K562 (cell line): ENCODE measurements at regions not wholly inside any gene's neighbourhood (a gene's known extent, or its start where the extent isn't known, plus 50 kb on each side); places are given as distances from the start of the nearest gene placed in this dataset.

Experiments
- ATAC-seq: fragments of 200-7000 bp; cut with Tn5 transposase; 3 replicates; pipeline ENCODE4 v1.9.1; 2020; ENCODE audit warnings: moderate library complexity
- BruUV-seq: library from RNA; stranded (reverse); fragments of 400-500 nt; replicated peaks from 2 replicates; lab custom pipeline; 2021; lab: Mats Ljungman, UMichigan
- CTCF ChIA-PET: fragments of 300-600 bp; formaldehyde crosslinking; extraction: SDS; loops from one replicate; lab custom pipeline; 2021; ENCODE audit warnings: low intra/inter-chr PET ratio; lab: Yijun Ruan, JAX
- POLR2A ChIA-PET: fragments of 300-600, 350-650 bp; sonication (Branson Sonifier 250); formaldehyde crosslinking; extraction: SDS; loops from one replicate; lab custom pipeline; 2021; ENCODE audit warnings: antibody characterized with exemption, inconsistent platforms; lab: Yijun Ruan, JAX
- DNase-seq, 4 experiments: peaks; one replicate each; pipeline versions ENCODE4 v3.0.0 to v3.0.0-alpha.2; 2011 to 2018; ENCODE audit warnings: low spot score in 3 of 4, mixed read lengths in 3 of 4; ENCODE audit errors: extremely low read depth in 1 of 4
- FAIRE-seq: peaks from 2 replicates; lab custom pipeline; 2011; peaks lifted over from hg19 to GRCh38; lab: Jason Lieb, UNC
- H2AFZ ChIP-seq: 2 replicates; pipeline ENCODE4 v1.6.0; 2011; ENCODE audit warnings: low read depth, low read length, control low read depth, inconsistent platforms
- H3K27ac ChIP-seq: fragments of 200-600 bp; 3 replicates; pipeline ENCODE4 v1.8.0; 2011; ENCODE audit warnings: low read depth, mild to moderate bottlenecking, control low read depth, inconsistent platforms, low read length, moderate library complexity, mixed read lengths; ENCODE audit errors: extremely low read depth
- H3K27me3 ChIP-seq, 2 experiments: fragments of 300-600 bp in 1 of 2; 2 replicates in 1 of 2; 3 replicates in 1 of 2; pipeline versions ENCODE4 v1.6.0 to v1.8.0; 2011; ENCODE audit warnings: inconsistent platforms in 2 of 2, low read length in 2 of 2, mild to moderate bottlenecking in 1 of 2, mixed read lengths in 1 of 2, moderate library complexity in 1 of 2; ENCODE audit not compliant: control insufficient read depth in 2 of 2, insufficient read depth in 2 of 2
- H3K36me3 ChIP-seq: fragments of 300-600 bp; 3 replicates; pipeline ENCODE4 v1.8.0; 2011; ENCODE audit warnings: mild to moderate bottlenecking, low read length, inconsistent platforms; ENCODE audit not compliant: control insufficient read depth, insufficient read depth
- H3K4me1 ChIP-seq, 2 experiments: fragments of 200-600 bp in 1 of 2; replicated peaks in 1 of 2; 2 replicates in 1 of 2; 3 replicates in 1 of 2; pipeline versions ENCODE4 v1.5.1 to v1.8.0; 2011; ENCODE audit warnings: inconsistent platforms in 2 of 2, low read length in 2 of 2, mild to moderate bottlenecking in 1 of 2, mixed read lengths in 1 of 2, moderate library complexity in 1 of 2; ENCODE audit not compliant: control insufficient read depth in 2 of 2, insufficient read depth in 2 of 2
- H3K4me2 ChIP-seq: 2 replicates; pipeline ENCODE4 v1.6.1; 2011; ENCODE audit warnings: low read length, control low read depth, inconsistent platforms, mixed read lengths; ENCODE audit not compliant: insufficient read depth
- H3K4me3 ChIP-seq: fragments of 200-600 bp; sonication (generic), shearing (Covaris generic); 2 replicates; pipeline ENCODE4 v1.5.1; 2016; ENCODE audit warnings: control low read depth, inconsistent platforms
- H3K79me2 ChIP-seq: fragments of 200-600 bp; 3 replicates; pipeline ENCODE4 v1.8.0; 2011; ENCODE audit warnings: low read length, inconsistent platforms; ENCODE audit not compliant: control insufficient read depth, insufficient read depth
- H3K9ac ChIP-seq, 2 experiments: 2 replicates each; pipeline versions ENCODE4 v1.6.0 to v1.6.1; 2011; ENCODE audit warnings: low read depth in 2 of 2, low read length in 2 of 2, control low read depth in 1 of 2, inconsistent platforms in 1 of 2, mild to moderate bottlenecking in 1 of 2, mixed read lengths in 1 of 2; ENCODE audit not compliant: insufficient read depth in 1 of 2
- H3K9me1 ChIP-seq: one replicate; pipeline ENCODE4 v1.6.0; 2011; ENCODE audit warnings: inconsistent platforms, mild to moderate bottlenecking, low read length, moderate library complexity; ENCODE audit not compliant: control insufficient read depth, insufficient read depth
- H3K9me3 ChIP-seq: replicated peaks from 2 replicates; pipeline ENCODE4 v1.5.1; 2011; ENCODE audit warnings: low read depth, low read length, inconsistent platforms; ENCODE audit not compliant: control insufficient read depth, insufficient read depth
- H4K20me1 ChIP-seq: replicated peaks from 2 replicates; pipeline ENCODE4 v1.6.1; 2011; ENCODE audit warnings: low read length, inconsistent platforms, mixed read lengths; ENCODE audit not compliant: control insufficient read depth, insufficient read depth
- BRCA1 ChIP-seq, 2 experiments: fragments of 450-650 bp in 1 of 2; sonication (generic) in 1 of 2; formaldehyde crosslinking in 1 of 2; IDR thresholded peaks; 2 replicates each; pipeline versions ENCODE4 v1.5.0 to v1.6.1; 2017 to 2020; ENCODE audit warnings: mild to moderate bottlenecking in 1 of 2, missing genetic modification reagents in 1 of 2
- CCNT2 ChIP-seq: IDR thresholded peaks from 2 replicates; pipeline ENCODE4 v1.6.1; 2011; ENCODE audit warnings: borderline replicate concordance, low read depth, mild to moderate bottlenecking, moderate library complexity, mixed read lengths, low read length; ENCODE audit not compliant: insufficient read length; ENCODE audit errors: extremely low read depth
- MCM3 ChIP-seq: fragments of 450-650 bp; IDR thresholded peaks from 2 replicates; pipeline ENCODE4 v1.6.1; 2016
- RFX1 ChIP-seq: fragments of 450-650 bp; IDR thresholded peaks from 2 replicates; pipeline ENCODE4 v1.6.1; 2016; ENCODE audit warnings: mild to moderate bottlenecking, moderate library complexity
- RHOXF2B ChIP-seq: fragments of 250-450 bp; sonication (Bioruptor Pico); conservative IDR thresholded peaks from 2 replicates; pipeline ENCODE4 v1.5.1; 2021
- SMC3 ChIP-seq: conservative IDR thresholded peaks from 2 replicates; pipeline ENCODE4 v1.6.1; 2011; ENCODE audit warnings: low read depth, low read length, improper control_type of control experiment; ENCODE audit not compliant: insufficient read depth
- WGBS: fragments of 100-300 bp; shearing (Covaris generic); methylation state at CpG from one replicate; pipeline ENCODE4 v1.1.6; 2016; ENCODE audit warnings: low coverage, mixed read lengths; ENCODE audit not compliant: insufficient coverage; ENCODE audit errors: missing lambda C conversion rate; 5-methylcytosine and 5-hydroxymethylcytosine counted together
- in situ Hi-C: fragments of 300-500 bp; cut with MboI; formaldehyde crosslinking; loops from 4 replicates; pipeline ENCODE4 v1.15.0; 2018; ENCODE audit warnings: inconsistent platforms, mixed read lengths
- intact Hi-C: fragments of 100-400 bp; cut with micrococcal nuclease; formaldehyde crosslinking; loops from 2 replicates; pipeline ENCODE4 v1.14.2; 2022
- TF ChIP-seq, protein P1 (sequence below): fragments of 450-650 bp; IDR thresholded peaks from 2 replicates; pipeline ENCODE4 v1.6.1; 2018; ENCODE audit warnings: mild to moderate bottlenecking, low read depth; ENCODE audit not compliant: partially characterized antibody
- TF ChIP-seq, protein P2 (sequence below): fragments of 450-650 bp; formaldehyde crosslinking; IDR thresholded peaks from 2 replicates; pipeline ENCODE4 v1.4.0; 2020; ENCODE audit warnings: mild to moderate bottlenecking, moderate library complexity
- TF ChIP-seq, protein P3 (sequence below): sonication (generic); formaldehyde crosslinking; IDR thresholded peaks from 2 replicates; pipeline ENCODE4 v1.8.1; 2023; ENCODE audit warnings: mild to moderate bottlenecking, missing genetic modification reagents

DNA sequence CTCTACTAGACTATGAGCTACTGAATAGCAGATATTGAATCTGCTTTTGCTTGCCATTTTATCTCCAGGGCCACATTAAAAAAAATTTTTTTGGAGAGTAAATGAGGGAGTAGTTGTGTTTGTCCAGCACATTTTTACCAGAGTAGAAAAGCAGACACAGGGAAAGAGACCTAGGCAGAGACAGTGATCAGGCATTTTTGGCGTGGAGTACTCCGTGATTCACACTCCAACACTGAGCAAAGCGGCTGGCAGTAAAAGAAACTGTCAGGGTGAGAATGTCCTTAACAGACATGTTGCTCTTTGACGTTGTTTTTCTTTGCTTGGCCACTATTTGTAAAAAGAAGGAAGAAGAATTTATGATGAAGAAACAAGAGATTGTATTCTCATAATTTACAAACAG lies 304.0 kb downstream of the TDRD3 start (continued):
- TF ChIP-seq MCM3 = no peak

DNA sequence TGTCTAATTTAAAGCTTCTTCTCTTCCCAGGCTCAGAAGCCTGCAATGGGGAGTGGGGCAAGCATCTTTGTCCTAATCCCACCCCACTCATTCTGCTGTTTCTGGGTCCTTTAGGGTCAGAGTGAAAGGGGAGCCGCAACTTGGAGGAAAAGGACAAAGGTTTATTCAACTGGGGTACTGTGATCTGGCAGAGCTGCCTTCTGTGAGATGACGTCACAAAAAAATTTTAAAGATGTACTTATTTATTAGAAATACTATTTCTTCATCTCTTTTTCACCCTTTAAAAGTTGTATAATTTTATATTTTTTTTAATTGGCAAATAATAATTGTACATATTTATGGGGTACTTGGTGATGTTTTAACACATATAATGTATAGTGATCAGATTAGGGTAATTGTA lies 302.6 kb downstream of the TDRD3 start:
- Histone ChIP-seq H3K4me1 (no peaks in the 10 kb centered on the region), H3K27me3 (no peaks in the 10 kb centered on the region), H3K9ac (no peak overlapping the region), H3K79me2 (no peaks in the 10 kb centered on the region), H2AFZ (no peak overlapping the region), H4K20me1 (no peaks in the 10 kb centered on the region), H3K4me3 (no peak overlapping the region), H3K9me1 (no peaks in the 10 kb centered on the region), H3K27ac (no peak overlapping the region), H3K4me2 (no peak overlapping the region), H3K36me3 (no peaks in the 10 kb centered on the region), H3K9me3 (no peaks in the 10 kb centered on the region)
- 0% methylated on average over 2 of the region's 2 CpGs for WGBS
- ChIA-PET CTCF (no interaction called here), POLR2A (no interaction called here)
- FAIRE-seq (no peak), DNase-seq (no peak), ATAC-seq (no peak)
- in situ Hi-C loops (no loop called here), intact Hi-C loops (no loop called here)
- TF ChIP-seq, protein P1, sequence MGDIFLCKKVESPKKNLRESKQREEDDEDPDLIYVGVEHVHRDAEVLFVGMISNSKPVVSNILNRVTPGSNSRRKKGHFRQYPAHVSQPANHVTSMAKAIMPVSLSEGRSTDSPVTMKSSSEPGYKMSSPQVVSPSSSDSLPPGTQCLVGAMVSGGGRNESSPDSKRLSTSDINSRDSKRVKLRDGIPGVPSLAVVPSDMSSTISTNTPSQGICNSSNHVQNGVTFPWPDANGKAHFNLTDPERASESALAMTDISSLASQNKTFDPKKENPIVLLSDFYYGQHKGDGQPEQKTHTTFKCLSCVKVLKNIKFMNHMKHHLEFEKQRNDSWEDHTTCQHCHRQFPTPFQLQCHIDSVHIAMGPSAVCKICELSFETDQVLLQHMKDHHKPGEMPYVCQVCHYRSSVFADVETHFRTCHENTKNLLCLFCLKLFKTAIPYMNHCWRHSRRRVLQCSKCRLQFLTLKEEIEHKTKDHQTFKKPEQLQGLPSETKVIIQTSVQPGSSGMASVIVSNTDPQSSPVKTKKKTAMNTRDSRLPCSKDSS = no peak
- TF ChIP-seq, protein P2, sequence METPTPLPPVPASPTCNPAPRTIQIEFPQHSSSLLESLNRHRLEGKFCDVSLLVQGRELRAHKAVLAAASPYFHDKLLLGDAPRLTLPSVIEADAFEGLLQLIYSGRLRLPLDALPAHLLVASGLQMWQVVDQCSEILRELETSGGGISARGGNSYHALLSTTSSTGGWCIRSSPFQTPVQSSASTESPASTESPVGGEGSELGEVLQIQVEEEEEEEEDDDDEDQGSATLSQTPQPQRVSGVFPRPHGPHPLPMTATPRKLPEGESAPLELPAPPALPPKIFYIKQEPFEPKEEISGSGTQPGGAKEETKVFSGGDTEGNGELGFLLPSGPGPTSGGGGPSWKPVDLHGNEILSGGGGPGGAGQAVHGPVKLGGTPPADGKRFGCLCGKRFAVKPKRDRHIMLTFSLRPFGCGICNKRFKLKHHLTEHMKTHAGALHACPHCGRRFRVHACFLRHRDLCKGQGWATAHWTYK (CRISPR knock-in tag) = no peak
- TF ChIP-seq CCNT2 = no peak
- TF ChIP-seq BRCA1 (IDR thresholded peaks at IDR 0.05) = no peak
- no peak for TF ChIP-seq BRCA1 (CRISPR knock-in tag; IDR thresholded peaks at IDR 0.05)
- no peak for TF ChIP-seq RFX1
- no peak for TF ChIP-seq SMC3
- no peak for TF ChIP-seq RHOXF2B
- TF ChIP-seq, protein P3, sequence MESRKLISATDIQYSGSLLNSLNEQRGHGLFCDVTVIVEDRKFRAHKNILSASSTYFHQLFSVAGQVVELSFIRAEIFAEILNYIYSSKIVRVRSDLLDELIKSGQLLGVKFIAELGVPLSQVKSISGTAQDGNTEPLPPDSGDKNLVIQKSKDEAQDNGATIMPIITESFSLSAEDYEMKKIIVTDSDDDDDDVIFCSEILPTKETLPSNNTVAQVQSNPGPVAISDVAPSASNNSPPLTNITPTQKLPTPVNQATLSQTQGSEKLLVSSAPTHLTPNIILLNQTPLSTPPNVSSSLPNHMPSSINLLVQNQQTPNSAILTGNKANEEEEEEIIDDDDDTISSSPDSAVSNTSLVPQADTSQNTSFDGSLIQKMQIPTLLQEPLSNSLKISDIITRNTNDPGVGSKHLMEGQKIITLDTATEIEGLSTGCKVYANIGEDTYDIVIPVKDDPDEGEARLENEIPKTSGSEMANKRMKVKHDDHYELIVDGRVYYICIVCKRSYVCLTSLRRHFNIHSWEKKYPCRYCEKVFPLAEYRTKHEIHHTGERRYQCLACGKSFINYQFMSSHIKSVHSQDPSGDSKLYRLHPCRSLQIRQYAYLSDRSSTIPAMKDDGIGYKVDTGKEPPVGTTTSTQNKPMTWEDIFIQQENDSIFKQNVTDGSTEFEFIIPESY (CRISPR knock-in tag) = no peak
- BruUV-seq = no TSS peak
